SK-N-SH (cell line): ENCODE measurements at regions not wholly inside any gene's neighbourhood (a gene's known extent, or its start where the extent isn't known, plus 50 kb on each side); places are given as distances from the start of the nearest gene placed in this dataset.

Experiments used
- CTCF ChIA-PET: fragments of 300-600, 350-600 bp; formaldehyde crosslinking; extraction: SDS; loops from one replicate; lab custom pipeline; 2021; lab: Yijun Ruan, JAX
- POLR2A ChIA-PET: fragments of 350-600 bp; sonication (Branson Sonifier 250); formaldehyde crosslinking; extraction: SDS; loops from one replicate; lab custom pipeline; 2020; ENCODE audit warnings: antibody characterized with exemption, inconsistent platforms; lab: Yijun Ruan, JAX
- DNase-seq: peaks from one replicate; pipeline ENCODE4 v3.0.0; 2012
- H2AFZ ChIP-seq: fragments of 200-600 bp; sonication (generic); 2 replicates; pipeline ENCODE4 v1.8.1; 2016; ENCODE audit warnings: antibody characterized with exemption, mild to moderate bottlenecking, low read depth
- H3F3A ChIP-seq: fragments of 200-600 bp; sonication (generic); replicated peaks from 2 replicates; pipeline ENCODE3; 2016; ENCODE audit warnings: antibody characterized with exemption, mild to moderate bottlenecking; ENCODE audit not compliant: insufficient read depth
- H3K27ac ChIP-seq, 2 experiments: fragments of 200-500 bp in 1 of 2; fragments of 200-600 bp in 1 of 2; sonication (Bioruptor generic) in 1 of 2; sonication (generic), shearing (Covaris generic) in 1 of 2; 2 replicates each; pipeline versions ENCODE4 v1.5.1 to v1.6.1; 2014 to 2016; ENCODE audit warnings: low read depth in 2 of 2, inconsistent platforms in 1 of 2, low read length in 1 of 2, mild to moderate bottlenecking in 1 of 2, mixed read lengths in 1 of 2
- H3K27me3 ChIP-seq: fragments of 200-600 bp; sonication (generic), shearing (Covaris generic); 2 replicates; pipeline ENCODE4 v1.6.1; 2016; ENCODE audit warnings: mixed run types; ENCODE audit not compliant: insufficient read depth
- H3K36me3 ChIP-seq, 2 experiments: fragments of 200-500 bp in 1 of 2; fragments of 200-600 bp in 1 of 2; sonication (Bioruptor generic) in 1 of 2; sonication (generic) in 1 of 2; replicated peaks in 1 of 2; 2 replicates each; pipeline versions ENCODE3 to v1.5.1; 2014 to 2016; ENCODE audit warnings: low read length in 1 of 2, mild to moderate bottlenecking in 1 of 2; ENCODE audit not compliant: insufficient read depth in 2 of 2, control insufficient read depth in 1 of 2
- H3K4me1 ChIP-seq, 2 experiments: fragments of 200-500 bp in 1 of 2; fragments of 200-600 bp in 1 of 2; sonication (Bioruptor generic) in 1 of 2; sonication (generic), shearing (Covaris generic) in 1 of 2; 2 replicates each; pipeline versions ENCODE4 v1.5.1 to v1.6.1; 2014 to 2016; ENCODE audit warnings: low read depth in 1 of 2, low read length in 1 of 2, mixed run types in 1 of 2; ENCODE audit not compliant: insufficient read depth in 2 of 2, control insufficient read depth in 1 of 2
- H3K4me2 ChIP-seq: fragments of 200-600 bp; sonication (generic), shearing (Covaris generic); 2 replicates; pipeline ENCODE4 v1.6.1; 2017; ENCODE audit warnings: mixed run types
- H3K4me3 ChIP-seq, 2 experiments: fragments of 200-500 bp in 1 of 2; fragments of 200-600 bp in 1 of 2; sonication (Bioruptor generic) in 1 of 2; sonication (generic), shearing (Covaris generic) in 1 of 2; 2 replicates each; pipeline versions ENCODE4 v1.5.1 to v1.8.1; 2014 to 2016; ENCODE audit warnings: low read depth in 2 of 2, inconsistent platforms in 1 of 2, low read length in 1 of 2, mild to moderate bottlenecking in 1 of 2, mixed read lengths in 1 of 2, moderate library complexity in 1 of 2
- H3K79me2 ChIP-seq: fragments of 200-600 bp; sonication (generic); 2 replicates; pipeline ENCODE4 v1.8.1; 2017; ENCODE audit warnings: mild to moderate bottlenecking; ENCODE audit not compliant: insufficient read depth
- H3K9ac ChIP-seq: fragments of 200-600 bp; sonication (generic); 2 replicates; pipeline ENCODE4 v1.6.1; 2017; ENCODE audit warnings: mixed run types
- H3K9me2 ChIP-seq: fragments of 200-600 bp; sonication (generic); 2 replicates; pipeline ENCODE4 v1.6.1; 2017; ENCODE audit warnings: mixed run types
- H3K9me3 ChIP-seq: fragments of 200-600 bp; sonication (generic); 2 replicates; pipeline ENCODE4 v1.6.1; 2017; ENCODE audit warnings: mixed run types, mild to moderate bottlenecking, moderate library complexity
- H4K20me1 ChIP-seq: fragments of 200-600 bp; sonication (generic); 2 replicates; pipeline ENCODE4 v1.6.1; 2017; ENCODE audit warnings: mild to moderate bottlenecking, mixed run types; ENCODE audit not compliant: insufficient read depth
- CHD2 ChIP-seq: fragments of 150-350 bp; IDR thresholded peaks from 2 replicates; pipeline ENCODE4 v1.6.1; 2018; ENCODE audit warnings: low read length; ENCODE audit not compliant: partially characterized antibody
- CTCF ChIP-seq: fragments of 200-600 bp; sonication (generic); IDR thresholded peaks from 2 replicates; pipeline ENCODE4 v1.6.1; 2017; ENCODE audit warnings: antibody characterized with exemption, mild to moderate bottlenecking, moderate library complexity
- EZH2phosphoT487 ChIP-seq: fragments of 200-600 bp; sonication (generic); IDR thresholded peaks from 2 replicates; pipeline ENCODE4 v1.6.1; 2017; ENCODE audit warnings: low read depth, mixed run types, mild to moderate bottlenecking, antibody characterized with exemption, moderate library complexity, borderline replicate concordance
- FOSL2 ChIP-seq: IDR thresholded peaks from 2 replicates; pipeline ENCODE4 v1.4.0; 2012; ENCODE audit warnings: low read depth, mild to moderate bottlenecking, moderate library complexity, borderline replicate concordance
- FOXJ3 ChIP-seq: sonication (generic); formaldehyde crosslinking; IDR thresholded peaks from 2 replicates; pipeline ENCODE4 v1.5.1; 2020; ENCODE audit warnings: mild to moderate bottlenecking, missing genetic modification reagents
- FOXM1 ChIP-seq: IDR thresholded peaks from 2 replicates; pipeline ENCODE4 v1.4.0; 2012; ENCODE audit warnings: low read depth, mild to moderate bottlenecking
- JUND ChIP-seq: IDR thresholded peaks from 2 replicates; pipeline ENCODE4 v1.4.0; 2012
- PBX3 ChIP-seq: IDR thresholded peaks from 2 replicates; pipeline ENCODE4; 2012
- POLR2AphosphoS5 ChIP-seq: IDR thresholded peaks from 2 replicates; pipeline ENCODE4 v1.6.1; 2012; ENCODE audit warnings: low read depth, low read length
- RAD21 ChIP-seq: IDR thresholded peaks from 2 replicates; pipeline ENCODE4 v1.6.1; 2012; ENCODE audit warnings: mild to moderate bottlenecking, low read length
- REST ChIP-seq: IDR thresholded peaks from 2 replicates; pipeline ENCODE4 v1.6.1; 2012; ENCODE audit warnings: mild to moderate bottlenecking, low read depth, low read length, moderate library complexity
- RFX5 ChIP-seq: IDR thresholded peaks from 2 replicates; pipeline ENCODE4 v1.6.1; 2012; ENCODE audit warnings: mild to moderate bottlenecking, improper control_type of control experiment, low read length
- RXRA ChIP-seq: IDR thresholded peaks from 2 replicates; pipeline ENCODE4 v1.4.0; 2012; ENCODE audit warnings: low read depth, mild to moderate bottlenecking, borderline replicate concordance
- SIN3A ChIP-seq: IDR thresholded peaks from 2 replicates; pipeline ENCODE4 v1.6.1; 2012; ENCODE audit warnings: low read depth, mild to moderate bottlenecking, low read length, moderate library complexity, borderline replicate concordance
- SMC3 ChIP-seq: IDR thresholded peaks from 2 replicates; pipeline ENCODE4 v1.6.1; 2012; ENCODE audit warnings: low read depth, low read length, improper control_type of control experiment
- TAF1 ChIP-seq: IDR thresholded peaks from 2 replicates; pipeline ENCODE4 v1.6.1; 2012; ENCODE audit warnings: low read depth, mild to moderate bottlenecking, low read length, moderate library complexity, borderline replicate concordance
- TCF12 ChIP-seq: IDR thresholded peaks from 2 replicates; pipeline ENCODE4 v1.4.0; 2012
- WGBS: methylation state at CpG from one replicate; pipeline ENCODE4 v1.1.6; 2017; ENCODE audit warnings: low lambda C conversion rate; 5-methylcytosine and 5-hydroxymethylcytosine counted together

GRCh38 chr6:163878698-163879097 lies 464.2 kb downstream of the QKI start (continued):
- TF ChIP-seq REST: no peak

GRCh38 chr6:163877877-163878639 lies 463.5 kb downstream of the QKI start:
- H2AFZ ChIP-seq: no peak overlapping the region
- no peaks in the 10 kb centered on the region for H3K79me2 ChIP-seq
- H3K9me2 ChIP-seq: no peaks in the 10 kb centered on the region
- no peak overlapping the region for H3K9ac ChIP-seq
- H3F3A ChIP-seq: no peaks in the 10 kb centered on the region
- no peak for DNase-seq
- ChIA-PET POLR2A (no interaction called here), CTCF (interaction anchor here (0.9 kb wide), 1 partner anchor 10 kb away, joined by 3 read pairs; no protein-coding TSS in a partner anchor)
- WGBS: 55% methylated on average over 14 of the region's 15 CpGs
- no peaks in the 10 kb centered on the region for H4K20me1 ChIP-seq
- no peaks in the 10 kb centered on the region for H3K9me3 ChIP-seq
- no peak overlapping the region for H3K4me2 ChIP-seq
- H3K4me3 ChIP-seq: no peak overlapping the region
- TF ChIP-seq SMC3 (no peak), TCF12 (no peak), REST (no peak), RFX5 (no peak), RXRA (no peak), EZH2phosphoT487 (no peak), SIN3A (no peak), CHD2 (no peak), RAD21 (no peak), FOSL2 (no peak), JUND (no peak), FOXM1 (no peak), POLR2AphosphoS5 (no peak), PBX3 (no peak), CTCF (no peak), FOXJ3 (CRISPR knock-in tag) (no peak), TAF1 (no peak)
- no peaks in the 10 kb centered on the region for H3K36me3 ChIP-seq
- no peaks in the 10 kb centered on the region; a peak in 1 of 4 replicates for H3K4me1 ChIP-seq
- no peaks in the 10 kb centered on the region for H3K27me3 ChIP-seq
- H3K27ac ChIP-seq: no peak overlapping the region
